ENCODE measurements at regions not wholly inside any gene's neighbourhood (a gene's known extent, or its start where the extent isn't known, plus 50 kb on each side); places are given as distances from the start of the nearest gene placed in this dataset.

DNA sequence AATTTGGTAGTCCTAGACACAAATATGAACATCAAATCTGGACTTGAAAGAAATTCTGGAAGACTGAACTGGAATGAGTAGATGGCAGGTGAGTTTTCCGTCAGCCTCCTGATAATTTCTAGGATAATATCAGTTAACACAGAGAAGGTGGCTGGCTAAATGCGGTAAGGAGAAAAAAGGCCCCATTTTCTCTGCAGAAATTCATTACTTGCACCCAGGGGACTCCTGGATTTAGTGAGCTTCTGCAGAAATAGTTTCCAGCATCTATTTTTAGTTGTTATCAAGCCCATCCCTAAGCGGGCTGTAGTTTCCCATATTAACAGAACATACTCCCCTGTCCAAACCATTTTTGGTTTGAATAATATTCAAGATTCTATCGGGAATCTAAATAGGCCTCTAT, 181.9 kb upstream of the TCERG1L start:
- Histone ChIP-seq H3K27me3 (replicated peaks; ENCODE audit: insufficient read depth) (no peaks in the 10 kb centered on the region), H3K36me3 (no peaks in the 10 kb centered on the region), H3K4me1 (ENCODE audit: control insufficient read depth in 1 of 2, low read depth in 2 of 2) (no peaks in the 10 kb centered on the region), H3K9me3 (no peaks in the 10 kb centered on the region), H3K27ac (no peak overlapping the region), H3K4me3 (no peak overlapping the region)
- ATAC-seq (ENCODE audit: insufficient number of reproducible peaks, low FRiP score, low read depth), result no peak
- no peak for DNase-seq (ENCODE audit: low spot score)
- TF ChIP-seq, protein P1, sequence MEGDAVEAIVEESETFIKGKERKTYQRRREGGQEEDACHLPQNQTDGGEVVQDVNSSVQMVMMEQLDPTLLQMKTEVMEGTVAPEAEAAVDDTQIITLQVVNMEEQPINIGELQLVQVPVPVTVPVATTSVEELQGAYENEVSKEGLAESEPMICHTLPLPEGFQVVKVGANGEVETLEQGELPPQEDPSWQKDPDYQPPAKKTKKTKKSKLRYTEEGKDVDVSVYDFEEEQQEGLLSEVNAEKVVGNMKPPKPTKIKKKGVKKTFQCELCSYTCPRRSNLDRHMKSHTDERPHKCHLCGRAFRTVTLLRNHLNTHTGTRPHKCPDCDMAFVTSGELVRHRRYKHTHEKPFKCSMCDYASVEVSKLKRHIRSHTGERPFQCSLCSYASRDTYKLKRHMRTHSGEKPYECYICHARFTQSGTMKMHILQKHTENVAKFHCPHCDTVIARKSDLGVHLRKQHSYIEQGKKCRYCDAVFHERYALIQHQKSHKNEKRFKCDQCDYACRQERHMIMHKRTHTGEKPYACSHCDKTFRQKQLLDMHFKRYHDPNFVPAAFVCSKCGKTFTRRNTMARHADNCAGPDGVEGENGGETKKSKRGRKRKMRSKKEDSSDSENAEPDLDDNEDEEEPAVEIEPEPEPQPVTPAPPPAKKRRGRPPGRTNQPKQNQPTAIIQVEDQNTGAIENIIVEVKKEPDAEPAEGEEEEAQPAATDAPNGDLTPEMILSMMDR (IDR thresholded peaks at IDR 0.05), result no peak

DNA sequence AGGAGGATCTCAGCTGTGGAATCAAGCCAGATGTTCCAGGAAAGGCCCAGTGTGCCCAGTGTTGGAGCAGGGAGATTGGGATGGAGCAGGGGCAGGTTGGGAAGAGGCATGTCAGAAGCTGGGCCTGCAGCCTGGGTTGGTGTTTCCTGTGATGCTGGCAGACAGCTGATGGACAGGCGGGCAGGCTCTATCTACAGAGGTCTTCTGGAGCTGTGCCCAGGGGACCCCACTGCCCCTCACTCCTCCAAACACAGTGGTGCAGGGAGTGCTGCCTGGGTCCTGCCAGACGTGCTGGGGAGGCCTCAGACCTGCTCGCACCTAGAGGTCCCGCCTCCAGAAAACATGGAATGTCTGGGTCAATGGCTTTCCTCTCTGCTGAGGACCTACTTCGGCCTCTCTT, 182.9 kb upstream of the TCERG1L start:
- H3K27ac ChIP-seq, result no peak overlapping the region
- DNase-seq (ENCODE audit: low spot score) (no peak), ATAC-seq (ENCODE audit: insufficient number of reproducible peaks, low FRiP score, low read depth) (no peak)
- H3K4me1 ChIP-seq (ENCODE audit: control insufficient read depth in 1 of 2, low read depth in 2 of 2), result no peaks in the 10 kb centered on the region
- TF ChIP-seq, protein P1 (IDR thresholded peaks at IDR 0.05), result no peak
- H3K9me3 ChIP-seq, result no peaks in the 10 kb centered on the region
- H3K27me3 ChIP-seq (replicated peaks; ENCODE audit: insufficient read depth), result no peaks in the 10 kb centered on the region
- H3K4me3 ChIP-seq, result no peak overlapping the region
- no peaks in the 10 kb centered on the region for H3K36me3 ChIP-seq

DNA sequence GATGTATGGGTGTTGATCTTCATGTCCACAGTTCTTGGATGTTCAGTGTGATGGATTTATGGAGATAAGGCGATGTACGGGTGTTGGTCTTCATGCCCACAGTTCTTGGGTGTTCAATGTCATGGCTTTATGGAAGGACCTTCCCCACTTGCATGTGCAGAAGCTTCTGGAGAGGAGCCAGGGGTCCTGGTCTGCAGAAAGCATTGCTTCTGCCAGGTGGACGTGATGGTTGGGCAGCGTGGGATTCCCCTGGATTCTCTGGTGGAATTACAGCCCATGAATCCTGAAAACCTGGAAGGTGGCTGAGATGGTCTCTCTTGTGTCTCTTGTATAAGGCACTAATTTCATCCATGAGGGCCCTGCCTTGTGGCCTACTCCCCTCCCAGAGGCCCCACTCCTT, 183.7 kb upstream of the TCERG1L start:
- Histone ChIP-seq H3K4me3 (no peak overlapping the region), H3K27me3 (replicated peaks; ENCODE audit: insufficient read depth) (no peaks in the 10 kb centered on the region), H3K27ac (no peak overlapping the region), H3K9me3 (no peaks in the 10 kb centered on the region), H3K4me1 (ENCODE audit: control insufficient read depth in 1 of 2, low read depth in 2 of 2) (no peaks in the 10 kb centered on the region), H3K36me3 (no peaks in the 10 kb centered on the region)
- no peak for ATAC-seq (ENCODE audit: insufficient number of reproducible peaks, low FRiP score, low read depth)
- TF ChIP-seq, protein P1 (IDR thresholded peaks at IDR 0.05), result no peak
- DNase-seq (ENCODE audit: low spot score), result no peak

- DNase-seq (ENCODE audit: low spot score) (no peak), ATAC-seq (ENCODE audit: insufficient number of reproducible peaks, low FRiP score, low read depth) (no peak)
- Histone ChIP-seq H3K4me3 (no peak overlapping the region), H3K4me1 (ENCODE audit: control insufficient read depth in 1 of 2, low read depth in 2 of 2) (no peaks in the 10 kb centered on the region), H3K36me3 (no peaks in the 10 kb centered on the region), H3K9me3 (no peaks in the 10 kb centered on the region), H3K27me3 (replicated peaks; ENCODE audit: insufficient read depth) (no peaks in the 10 kb centered on the region), H3K27ac (no peak overlapping the region)
- TF ChIP-seq, protein P1 (IDR thresholded peaks at IDR 0.05), result no peak
Measured at GRCh38 chr10:131495892-131496291, 184.4 kb upstream of the TCERG1L start.

DNA sequence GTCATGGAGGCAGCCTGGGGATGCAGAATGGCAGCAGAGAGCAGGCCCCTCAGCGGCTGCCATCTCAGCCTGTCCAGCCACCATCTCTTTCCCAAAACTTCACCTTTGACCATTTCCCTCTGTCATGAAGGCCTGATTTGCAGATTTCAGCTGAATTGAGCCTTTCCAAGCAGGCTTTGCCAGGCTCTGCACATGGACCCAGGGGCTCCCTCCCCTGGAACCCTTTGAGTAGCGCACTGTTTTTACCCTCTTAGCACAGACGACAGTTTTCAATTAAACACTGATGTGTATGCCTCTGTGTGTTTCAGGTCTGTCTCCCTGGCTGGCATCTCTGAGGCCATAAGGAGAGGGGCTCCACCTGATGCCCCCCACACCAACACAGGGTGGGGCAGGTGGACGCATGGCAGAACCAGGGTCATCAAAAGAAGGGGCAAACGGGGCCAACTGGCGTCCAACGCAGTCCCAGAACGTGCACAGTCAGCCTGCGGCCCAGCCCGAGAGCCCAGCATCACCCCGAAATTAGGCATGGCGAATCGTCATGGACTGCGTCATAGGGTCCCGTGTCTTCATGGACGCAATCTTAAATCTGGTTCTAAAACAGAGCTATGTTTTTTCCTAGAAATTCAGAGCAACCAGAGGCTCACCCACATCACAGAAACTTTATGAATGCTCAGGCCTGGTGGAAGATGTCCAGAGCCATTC, 185.0 kb upstream of the TCERG1L start:
- H3K27ac ChIP-seq, result no peak overlapping the region
- TF ChIP-seq, protein P1 (IDR thresholded peaks at IDR 0.05), result no peak
- no peaks in the 10 kb centered on the region for H3K4me1 ChIP-seq (ENCODE audit: control insufficient read depth in 1 of 2, low read depth in 2 of 2)
- H3K36me3 ChIP-seq, result no peaks in the 10 kb centered on the region
- no peak for DNase-seq (ENCODE audit: low spot score)
- no peak for ATAC-seq (ENCODE audit: insufficient number of reproducible peaks, low FRiP score, low read depth)
- no peaks in the 10 kb centered on the region for H3K9me3 ChIP-seq
- no peak overlapping the region for H3K4me3 ChIP-seq
- no peaks in the 10 kb centered on the region for H3K27me3 ChIP-seq (replicated peaks; ENCODE audit: insufficient read depth)

Data from thoracic aorta (tissue), 2 donors.